Fibroblast of villous mesenchyme (primary cell): ENCODE measurements at regions not wholly inside any gene's neighbourhood (a gene's known extent, or its start where the extent isn't known, plus 50 kb on each side); places are given as distances from the start of the nearest gene placed in this dataset. TPM values are rescaled to one million over a fixed set of nuclear protein-coding genes. Genes with fewer than 3 reads are reported as not detected.
"Not testable (repeated sequence)": the region's sequence is repeated elsewhere in the genome, so short reads cannot be mapped to it uniquely, and the experiment has no call there.

Source experiments
- DNase-seq: peaks from one replicate; pipeline ENCODE4 v3.0.0-alpha.2; 2010; ENCODE audit warnings: low read depth
- H3K4me3 ChIP-seq: 2 replicates; pipeline ENCODE4 v1.5.1; 2011; ENCODE audit warnings: low read depth, mild to moderate bottlenecking, low read length
- CTCF ChIP-seq: IDR thresholded peaks from 2 replicates; pipeline ENCODE4 v1.5.1; 2012; ENCODE audit warnings: low read depth, mild to moderate bottlenecking, low read length; ENCODE audit not compliant: insufficient read depth
- small RNA-seq: library from RNA; depleted of rRNA; stranded (forward); fragments of <200 nt; gene quantifications from one replicate; pipeline ENCODE3, GENCODE V24; 2012

DNA sequence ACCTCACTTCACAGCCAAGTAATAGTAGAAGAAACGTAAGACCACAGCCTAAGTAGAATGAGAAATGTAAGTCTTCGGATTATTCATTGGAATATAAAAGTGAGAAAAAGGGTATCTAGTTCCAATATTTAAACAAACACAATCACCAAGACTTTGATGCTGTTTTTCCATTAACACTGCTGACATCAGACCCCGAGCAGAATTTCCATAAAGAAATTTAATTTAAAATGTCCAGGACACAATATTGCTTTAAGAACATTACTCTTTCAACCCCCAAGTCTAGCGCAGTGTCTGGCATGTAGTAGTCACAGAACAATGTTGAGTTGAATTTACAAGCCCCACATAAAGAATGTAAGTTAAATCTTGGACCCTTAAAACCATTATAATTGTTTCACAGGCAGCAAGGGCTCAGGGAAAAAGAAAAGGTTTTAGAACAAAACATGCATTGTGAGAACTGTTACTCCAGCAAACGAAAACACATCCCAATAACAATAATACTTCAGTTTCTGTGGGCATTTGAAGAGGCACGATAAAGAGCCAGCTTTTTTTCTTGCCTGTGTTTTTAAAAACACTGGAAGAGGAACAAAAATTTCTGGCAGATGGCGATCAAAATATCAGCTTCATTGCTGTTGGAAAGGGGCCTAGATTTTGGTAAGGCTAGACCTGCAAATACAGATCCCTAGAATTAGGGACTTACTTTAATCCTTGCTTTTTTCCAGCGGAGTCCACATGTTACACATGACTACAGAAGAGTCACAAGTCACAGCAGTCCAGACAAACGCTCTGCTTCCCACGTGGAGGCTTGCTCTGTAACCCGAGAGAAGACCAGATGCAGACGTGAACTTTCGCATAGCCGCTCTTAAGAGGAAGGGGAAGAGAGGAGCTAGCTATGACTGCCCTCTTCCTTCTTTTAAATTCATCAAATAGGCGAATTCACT is 77.9 kb upstream of the IGSF10 start:
- DNase-seq: peak; percentile 73
- H3K4me3 ChIP-seq: no peak overlapping the region
- no peak for TF ChIP-seq CTCF

- peak; percentile 23 for DNase-seq
- no peak for TF ChIP-seq CTCF
- no peak overlapping the region for H3K4me3 ChIP-seq
Measured at GRCh38 chr3:151537726-151538125, 76.9 kb upstream of the IGSF10 start.

DNA sequence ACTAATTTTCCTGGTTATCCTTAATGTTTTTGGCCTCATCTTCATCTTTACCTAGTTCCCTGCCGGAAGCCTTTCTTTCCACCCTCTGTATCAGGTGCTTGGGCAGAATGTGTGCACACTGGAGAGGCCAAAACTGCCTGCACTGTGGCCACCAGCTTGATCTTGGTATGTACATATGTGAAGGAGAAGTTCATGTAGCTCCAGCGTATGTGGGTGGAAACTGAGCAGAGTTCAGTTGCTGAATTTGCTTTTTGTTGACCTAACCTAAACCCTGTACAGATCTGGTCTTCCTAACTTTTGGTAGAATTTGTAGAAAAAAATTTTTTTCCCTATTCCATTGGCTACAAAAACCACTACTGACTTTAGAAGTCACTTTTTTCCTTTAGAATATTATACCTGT is 65.9 kb upstream of the IGSF10 start:
- DNase-seq: no peak
- TF ChIP-seq CTCF: no peak

GRCh38 chr3:151520105-151520504 is 59.2 kb upstream of the IGSF10 start:
- TF ChIP-seq CTCF: no peak
- no peak overlapping the region for H3K4me3 ChIP-seq
- DNase-seq: no peak

More for the DNA sequence above, 65.9 kb upstream of the IGSF10 start:
- no peak overlapping the region for H3K4me3 ChIP-seq

DNA sequence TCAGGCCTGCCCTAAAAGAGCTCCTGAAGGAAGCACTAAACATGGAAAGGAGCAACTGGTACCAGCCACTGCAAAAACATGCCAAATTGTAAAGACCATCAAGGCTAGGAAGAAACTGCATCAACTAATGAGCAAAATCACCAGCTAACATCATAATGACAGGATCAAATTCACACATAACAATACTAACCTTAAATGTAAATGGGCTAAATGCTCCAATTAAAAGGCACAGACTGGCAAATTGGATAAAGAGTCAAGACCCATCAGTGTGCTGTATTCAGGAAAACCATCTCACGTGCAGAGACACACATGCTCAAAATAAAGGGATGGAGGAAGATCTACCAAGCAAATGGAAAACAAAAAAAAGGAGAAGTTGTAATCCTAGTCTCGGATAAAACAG is 50.6 kb upstream of the IGSF10 start:
- DNase-seq, H3K4me3 ChIP-seq: not testable (repeated sequence)

Small RNA genes lying in the stretch of these regions (small RNA-seq; reads per million reads assigned to genes)
- not detected for gene MIR5186
